HepG2 (cell line): ENCODE measurements at regions not wholly inside any gene's neighbourhood (a gene's known extent, or its start where the extent isn't known, plus 50 kb on each side); places are given as distances from the start of the nearest gene placed in this dataset.

ENCODE experiments used
- ATAC-seq: fragments of 200-7000 bp; cut with Tn5 transposase; 3 replicates; pipeline ENCODE4 v1.9.1; 2020; ENCODE audit warnings: mild to moderate bottlenecking, moderate library complexity
- BruUV-seq: library from RNA; stranded (reverse); fragments of 400-500 nt; replicated peaks from 2 replicates; lab custom pipeline; 2021; lab: Mats Ljungman, UMichigan
- CTCF ChIA-PET: fragments of 300-600 bp; formaldehyde crosslinking; extraction: SDS; loops from one replicate; lab custom pipeline; 2021; ENCODE audit warnings: low total read pairs, inconsistent platforms, low intra/inter-chr PET ratio; lab: Yijun Ruan, JAX
- POLR2A ChIA-PET: fragments of 350-600 bp; sonication (Branson Sonifier 250); formaldehyde crosslinking; loops from one replicate; lab custom pipeline; 2020; ENCODE audit warnings: antibody characterized with exemption, inconsistent platforms; lab: Yijun Ruan, JAX
- DNase-seq: peaks from one replicate; pipeline ENCODE4 v3.0.0-alpha.2; 2015; ENCODE audit warnings: low spot score
- FAIRE-seq: peaks from 3 replicates; lab custom pipeline; 2011; peaks lifted over from hg19 to GRCh38; lab: Jason Lieb, UNC
- H2AFZ ChIP-seq: one replicate; pipeline ENCODE4 v1.6.1; 2011; ENCODE audit warnings: low read length, inconsistent platforms
- H3K27ac ChIP-seq: fragments of 300-600 bp; 3 replicates; pipeline ENCODE4 v1.8.0; 2011; ENCODE audit warnings: mixed run types, mild to moderate bottlenecking, mixed read lengths, low read length, inconsistent platforms; ENCODE audit not compliant: insufficient read depth; ENCODE audit errors: extremely low read length
- H3K27me3 ChIP-seq, 2 experiments: fragments of 200-600 bp in 1 of 2; 2 replicates in 1 of 2; 3 replicates in 1 of 2; pipeline versions ENCODE4 v1.6.0 to v1.8.0; 2011; ENCODE audit warnings: low read length in 2 of 2, mild to moderate bottlenecking in 2 of 2, moderate library complexity in 2 of 2, inconsistent platforms in 1 of 2; ENCODE audit not compliant: insufficient read depth in 2 of 2, control insufficient read depth in 1 of 2
- H3K36me3 ChIP-seq, 2 experiments: fragments of 200-600 bp in 1 of 2; replicated peaks in 1 of 2; 2 replicates in 1 of 2; 3 replicates in 1 of 2; pipeline versions ENCODE4 v1.5.1 to v1.8.0; 2011; ENCODE audit warnings: low read length in 2 of 2, inconsistent platforms in 1 of 2; ENCODE audit not compliant: insufficient read depth in 2 of 2, control insufficient read depth in 1 of 2
- H3K4me1 ChIP-seq: 2 replicates; pipeline ENCODE4 v1.5.1; 2012; ENCODE audit warnings: low read length, inconsistent platforms; ENCODE audit not compliant: insufficient read depth
- H3K4me2 ChIP-seq: 2 replicates; pipeline ENCODE4 v1.6.0; 2011; ENCODE audit warnings: low read depth, low read length, inconsistent platforms
- H3K4me3 ChIP-seq, 3 experiments: fragments of 200-600 bp in 1 of 3; sonication (generic), shearing (Covaris generic) in 1 of 3; replicated peaks in 1 of 3; 2 replicates each; pipeline ENCODE4 v1.5.1; 2011 to 2016; ENCODE audit warnings: low read length in 3 of 3, inconsistent platforms in 2 of 3, low read depth in 2 of 3, mild to moderate bottlenecking in 2 of 3, control low read depth in 1 of 3, mixed read lengths in 1 of 3; ENCODE audit not compliant: insufficient read depth in 1 of 3
- H3K79me2 ChIP-seq: one replicate; pipeline ENCODE4 v1.6.1; 2011; ENCODE audit warnings: low read length, inconsistent platforms; ENCODE audit not compliant: insufficient read depth
- H3K9ac ChIP-seq: 2 replicates; pipeline ENCODE4 v1.6.0; 2011; ENCODE audit warnings: mild to moderate bottlenecking, low read depth, low read length, inconsistent platforms; ENCODE audit not compliant: insufficient read depth
- H3K9me3 ChIP-seq: 2 replicates; pipeline ENCODE4 v1.5.1; 2012; ENCODE audit warnings: mild to moderate bottlenecking, low read length
- H4K20me1 ChIP-seq: 2 replicates; pipeline ENCODE4 v1.6.0; 2011; ENCODE audit warnings: inconsistent platforms, mild to moderate bottlenecking, low read length, moderate library complexity; ENCODE audit not compliant: insufficient read depth
- ZIK1 ChIP-seq: sonication (generic); formaldehyde crosslinking; IDR thresholded peaks from 2 replicates; pipeline ENCODE4 v1.5.0; 2020; ENCODE audit warnings: mild to moderate bottlenecking, low read depth, missing genetic modification reagents, borderline replicate concordance
- WGBS: methylation state at CpG from one replicate; pipeline ENCODE4 v1.1.6; 2017; ENCODE audit warnings: low lambda C conversion rate; 5-methylcytosine and 5-hydroxymethylcytosine counted together
- in situ Hi-C: cut with HindIII; loops from 2 replicates; pipeline ENCODE4 v1.10.0; 2017; ENCODE audit warnings: low pct_unique_long_range_greater_than_20kb; ENCODE audit not compliant: extremely low pct_ligation_motif_present
- intact Hi-C: fragments of 100-400 bp; cut with micrococcal nuclease; formaldehyde crosslinking; loops from one replicate; pipeline ENCODE4 v1.10.0; 2022; ENCODE audit not compliant: unreplicated experiment
- TF ChIP-seq, protein P1 (sequence below): IDR thresholded peaks from 2 replicates; pipeline ENCODE4 v1.6.1; 2012; ENCODE audit warnings: low read length, improper control_type of control experiment
- TF ChIP-seq, protein P2 (sequence below): sonication (generic); formaldehyde crosslinking; IDR thresholded peaks from 2 replicates; pipeline ENCODE4 v1.4.0; 2020; ENCODE audit warnings: missing genetic modification reagents

DNA sequence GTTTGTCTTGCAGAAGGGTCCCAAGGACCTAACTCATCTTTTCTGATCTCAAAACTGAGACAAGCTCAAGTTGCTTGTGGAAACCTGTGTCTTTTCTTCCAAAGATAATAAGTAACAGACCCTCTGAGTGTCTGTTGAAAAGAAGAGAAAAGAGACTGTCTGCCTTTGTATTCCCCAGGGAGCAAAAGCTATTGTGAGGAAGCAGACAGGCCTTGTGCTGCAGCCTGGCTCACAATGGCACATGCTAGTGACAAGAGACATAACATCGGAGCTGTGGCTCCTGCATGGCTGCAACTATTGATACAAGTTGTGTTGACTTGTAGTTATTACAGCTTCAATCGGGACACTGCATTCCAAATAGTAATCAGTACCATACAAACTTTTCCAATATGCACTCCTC lies 202.9 kb downstream of the DKK1 start:
- Histone ChIP-seq H3K27me3 (no peaks in the 10 kb centered on the region), H3K9me3 (peaks cover 7% of the 10 kb centered on the region), H3K36me3 (no peaks in the 10 kb centered on the region)
- FAIRE-seq, result no peak
- in situ Hi-C loops, result no loop called here
- no TSS peak for BruUV-seq
- intact Hi-C loops, result no loop called here
- no peak for DNase-seq
- CTCF ChIA-PET, result no interaction called here
- TF ChIP-seq, protein P1, sequence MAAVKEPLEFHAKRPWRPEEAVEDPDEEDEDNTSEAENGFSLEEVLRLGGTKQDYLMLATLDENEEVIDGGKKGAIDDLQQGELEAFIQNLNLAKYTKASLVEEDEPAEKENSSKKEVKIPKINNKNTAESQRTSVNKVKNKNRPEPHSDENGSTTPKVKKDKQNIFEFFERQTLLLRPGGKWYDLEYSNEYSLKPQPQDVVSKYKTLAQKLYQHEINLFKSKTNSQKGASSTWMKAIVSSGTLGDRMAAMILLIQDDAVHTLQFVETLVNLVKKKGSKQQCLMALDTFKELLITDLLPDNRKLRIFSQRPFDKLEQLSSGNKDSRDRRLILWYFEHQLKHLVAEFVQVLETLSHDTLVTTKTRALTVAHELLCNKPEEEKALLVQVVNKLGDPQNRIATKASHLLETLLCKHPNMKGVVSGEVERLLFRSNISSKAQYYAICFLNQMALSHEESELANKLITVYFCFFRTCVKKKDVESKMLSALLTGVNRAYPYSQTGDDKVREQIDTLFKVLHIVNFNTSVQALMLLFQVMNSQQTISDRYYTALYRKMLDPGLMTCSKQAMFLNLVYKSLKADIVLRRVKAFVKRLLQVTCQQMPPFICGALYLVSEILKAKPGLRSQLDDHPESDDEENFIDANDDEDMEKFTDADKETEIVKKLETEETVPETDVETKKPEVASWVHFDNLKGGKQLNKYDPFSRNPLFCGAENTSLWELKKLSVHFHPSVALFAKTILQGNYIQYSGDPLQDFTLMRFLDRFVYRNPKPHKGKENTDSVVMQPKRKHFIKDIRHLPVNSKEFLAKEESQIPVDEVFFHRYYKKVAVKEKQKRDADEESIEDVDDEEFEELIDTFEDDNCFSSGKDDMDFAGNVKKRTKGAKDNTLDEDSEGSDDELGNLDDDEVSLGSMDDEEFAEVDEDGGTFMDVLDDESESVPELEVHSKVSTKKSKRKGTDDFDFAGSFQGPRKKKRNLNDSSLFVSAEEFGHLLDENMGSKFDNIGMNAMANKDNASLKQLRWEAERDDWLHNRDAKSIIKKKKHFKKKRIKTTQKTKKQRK, result no peak
- TF ChIP-seq, protein P2, sequence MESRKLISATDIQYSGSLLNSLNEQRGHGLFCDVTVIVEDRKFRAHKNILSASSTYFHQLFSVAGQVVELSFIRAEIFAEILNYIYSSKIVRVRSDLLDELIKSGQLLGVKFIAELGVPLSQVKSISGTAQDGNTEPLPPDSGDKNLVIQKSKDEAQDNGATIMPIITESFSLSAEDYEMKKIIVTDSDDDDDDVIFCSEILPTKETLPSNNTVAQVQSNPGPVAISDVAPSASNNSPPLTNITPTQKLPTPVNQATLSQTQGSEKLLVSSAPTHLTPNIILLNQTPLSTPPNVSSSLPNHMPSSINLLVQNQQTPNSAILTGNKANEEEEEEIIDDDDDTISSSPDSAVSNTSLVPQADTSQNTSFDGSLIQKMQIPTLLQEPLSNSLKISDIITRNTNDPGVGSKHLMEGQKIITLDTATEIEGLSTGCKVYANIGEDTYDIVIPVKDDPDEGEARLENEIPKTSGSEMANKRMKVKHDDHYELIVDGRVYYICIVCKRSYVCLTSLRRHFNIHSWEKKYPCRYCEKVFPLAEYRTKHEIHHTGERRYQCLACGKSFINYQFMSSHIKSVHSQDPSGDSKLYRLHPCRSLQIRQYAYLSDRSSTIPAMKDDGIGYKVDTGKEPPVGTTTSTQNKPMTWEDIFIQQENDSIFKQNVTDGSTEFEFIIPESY (CRISPR knock-in tag), result no peak
- TF ChIP-seq ZIK1 (CRISPR knock-in tag), result no peak
- TF ChIP-seq, all 625 proteins: peak for 0
- 61% methylated on average over 2 of the region's 2 CpGs for WGBS
- POLR2A ChIA-PET, result no interaction called here
- Histone ChIP-seq H3K4me2 (no peak overlapping the region), H3K4me3 (no peak overlapping the region), H3K79me2 (no peaks in the 10 kb centered on the region), H4K20me1 (no peaks in the 10 kb centered on the region), H2AFZ (no peak overlapping the region), H3K27ac (no peak overlapping the region), H3K4me1 (no peaks in the 10 kb centered on the region), H3K9ac (no peak overlapping the region)
- no peak for ATAC-seq
